ENCODE measurements at regions not wholly inside any gene's neighbourhood (a gene's known extent, or its start where the extent isn't known, plus 50 kb on each side); places are given as distances from the start of the nearest gene placed in this dataset.

DNA sequence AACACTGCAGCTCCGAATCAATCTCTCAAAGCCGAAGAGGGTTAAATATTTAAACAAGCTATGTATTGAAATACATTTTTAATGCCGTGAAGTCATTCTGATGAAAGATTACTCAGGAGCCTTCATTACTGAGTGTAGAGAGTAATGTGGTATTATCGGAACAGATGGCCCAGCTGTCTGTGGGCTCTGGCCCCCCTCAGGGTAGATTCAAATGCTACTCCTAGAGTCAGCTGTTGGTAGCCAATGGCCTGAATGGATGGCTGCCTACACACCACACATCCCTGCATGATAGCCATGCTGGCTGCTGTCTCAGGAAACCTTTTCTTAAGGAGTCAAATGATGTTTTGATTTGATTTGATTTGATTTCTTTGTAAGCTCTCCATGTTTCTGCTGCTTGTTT, 732.3 kb upstream of the CELF4 start:
- TF ChIP-seq POLR2A (IDR thresholded peaks at IDR 0.05) (no peak), POLR2AphosphoS5 (IDR thresholded peaks at IDR 0.05) (no peak)
- TF ChIP-seq, protein P1, sequence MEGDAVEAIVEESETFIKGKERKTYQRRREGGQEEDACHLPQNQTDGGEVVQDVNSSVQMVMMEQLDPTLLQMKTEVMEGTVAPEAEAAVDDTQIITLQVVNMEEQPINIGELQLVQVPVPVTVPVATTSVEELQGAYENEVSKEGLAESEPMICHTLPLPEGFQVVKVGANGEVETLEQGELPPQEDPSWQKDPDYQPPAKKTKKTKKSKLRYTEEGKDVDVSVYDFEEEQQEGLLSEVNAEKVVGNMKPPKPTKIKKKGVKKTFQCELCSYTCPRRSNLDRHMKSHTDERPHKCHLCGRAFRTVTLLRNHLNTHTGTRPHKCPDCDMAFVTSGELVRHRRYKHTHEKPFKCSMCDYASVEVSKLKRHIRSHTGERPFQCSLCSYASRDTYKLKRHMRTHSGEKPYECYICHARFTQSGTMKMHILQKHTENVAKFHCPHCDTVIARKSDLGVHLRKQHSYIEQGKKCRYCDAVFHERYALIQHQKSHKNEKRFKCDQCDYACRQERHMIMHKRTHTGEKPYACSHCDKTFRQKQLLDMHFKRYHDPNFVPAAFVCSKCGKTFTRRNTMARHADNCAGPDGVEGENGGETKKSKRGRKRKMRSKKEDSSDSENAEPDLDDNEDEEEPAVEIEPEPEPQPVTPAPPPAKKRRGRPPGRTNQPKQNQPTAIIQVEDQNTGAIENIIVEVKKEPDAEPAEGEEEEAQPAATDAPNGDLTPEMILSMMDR (IDR thresholded peaks at IDR 0.05) = no peak
